GM19025 (cell line): ENCODE measurements at regions not wholly inside any gene's neighbourhood (a gene's known extent, or its start where the extent isn't known, plus 50 kb on each side); places are given as distances from the start of the nearest gene placed in this dataset.
"Not testable (repeated sequence)": the region's sequence is repeated elsewhere in the genome, so short reads cannot be mapped to it uniquely, and the experiment has no call there.

Experiments
- ATAC-seq: cut with Tn5 transposase; IDR thresholded peaks from one replicate; pipeline ENCODE4 v1.9.1; 2021; ENCODE audit warnings: mild to moderate bottlenecking, low read depth, moderate library complexity; ENCODE audit not compliant: unreplicated experiment

DNA sequence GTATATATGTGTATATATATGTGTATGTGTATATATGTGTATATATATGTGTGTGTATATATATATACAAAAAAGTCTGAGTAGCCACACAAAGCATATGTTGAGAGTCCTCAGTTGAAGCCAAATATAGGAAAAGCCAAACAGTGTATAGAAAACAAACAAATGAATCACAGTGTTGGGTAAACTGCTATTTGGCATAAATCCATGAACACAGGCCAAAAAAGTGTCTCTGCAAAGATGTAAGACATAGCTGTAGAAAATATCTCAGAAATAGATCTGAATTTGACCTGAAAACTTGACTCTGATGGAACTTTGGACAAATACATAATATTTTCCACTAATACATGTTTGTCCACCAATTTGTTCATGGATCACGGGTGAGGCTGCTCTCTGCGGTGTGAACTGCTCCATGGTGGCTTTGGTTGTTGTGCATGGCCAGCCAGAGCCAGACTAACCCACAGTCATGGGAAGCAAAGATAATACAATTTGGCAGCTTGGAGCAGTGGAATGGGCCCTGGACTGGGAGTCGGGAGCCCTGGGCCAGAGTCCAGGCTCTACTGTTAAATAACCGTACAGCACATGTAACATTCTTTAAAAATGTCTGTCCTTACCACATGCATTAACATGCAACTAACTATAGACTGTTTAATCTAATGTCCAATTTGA, 76.9 kb upstream of the EED start:
- ATAC-seq: no peak

DNA sequence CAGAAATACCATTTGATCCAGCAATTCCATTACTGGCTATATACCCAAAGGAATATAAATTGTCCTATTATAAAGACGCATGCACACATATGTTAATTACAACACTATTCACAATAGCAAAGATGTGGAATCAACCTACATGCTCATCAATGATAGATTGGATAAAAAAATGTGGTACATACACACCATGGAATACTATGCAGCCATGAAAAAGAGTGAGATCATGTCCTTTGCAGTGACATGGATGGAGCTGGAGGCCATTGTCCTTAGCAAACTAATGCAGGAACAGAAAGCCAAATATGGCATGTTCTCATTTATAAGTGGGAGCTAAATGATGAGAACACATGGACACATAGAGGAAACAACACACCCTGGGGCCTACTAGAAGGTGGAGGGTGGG, 78.3 kb upstream of the EED start:
- not testable (repeated sequence) for ATAC-seq

DNA sequence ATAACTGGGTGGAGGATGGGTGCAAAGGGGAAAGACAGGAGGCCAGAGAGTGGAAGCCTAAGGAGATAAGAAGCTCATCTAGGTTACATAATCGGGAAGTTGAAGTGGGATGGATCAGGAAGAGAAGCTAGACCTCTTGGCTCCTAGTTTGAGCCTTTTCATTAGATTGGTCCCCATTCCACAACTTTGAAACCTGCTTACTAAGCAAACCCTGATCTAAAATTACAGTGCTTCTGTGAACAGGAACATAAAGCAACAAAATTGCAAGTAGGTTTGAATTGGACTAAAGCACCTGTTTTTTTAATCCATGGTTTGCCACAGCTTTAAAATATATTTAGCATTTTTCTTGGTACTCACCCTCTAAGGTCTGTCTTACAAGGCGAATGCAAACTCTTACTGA, 80.4 kb upstream of the EED start:
- no peak for ATAC-seq

GRCh38 chr11:86163221-86163876, 81.2 kb upstream of the EED start:
- not testable (repeated sequence) for ATAC-seq

DNA sequence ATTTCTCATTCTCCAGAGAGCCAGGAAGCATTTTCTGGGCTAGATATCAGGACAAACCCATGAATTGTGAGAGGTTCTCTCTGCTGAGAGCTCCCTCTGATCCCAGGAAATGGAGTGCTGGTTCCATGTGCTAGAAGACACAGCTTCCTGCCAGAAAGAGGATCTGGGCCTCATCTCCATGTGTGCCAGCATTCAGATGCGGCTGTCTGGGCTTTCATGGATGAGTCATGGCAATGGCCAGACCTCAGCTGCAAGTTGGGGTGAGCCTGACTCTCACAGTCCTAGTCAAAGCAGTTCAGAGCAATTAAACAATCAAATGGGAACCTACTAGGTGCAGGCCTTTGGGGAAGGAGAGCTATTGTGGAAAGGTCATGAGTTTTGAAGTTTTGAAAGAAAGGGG, 82.3 kb upstream of the EED start:
- ATAC-seq: no peak

GRCh38 chr11:86161837-86162236, 82.7 kb upstream of the EED start:
- ATAC-seq: no peak

DNA sequence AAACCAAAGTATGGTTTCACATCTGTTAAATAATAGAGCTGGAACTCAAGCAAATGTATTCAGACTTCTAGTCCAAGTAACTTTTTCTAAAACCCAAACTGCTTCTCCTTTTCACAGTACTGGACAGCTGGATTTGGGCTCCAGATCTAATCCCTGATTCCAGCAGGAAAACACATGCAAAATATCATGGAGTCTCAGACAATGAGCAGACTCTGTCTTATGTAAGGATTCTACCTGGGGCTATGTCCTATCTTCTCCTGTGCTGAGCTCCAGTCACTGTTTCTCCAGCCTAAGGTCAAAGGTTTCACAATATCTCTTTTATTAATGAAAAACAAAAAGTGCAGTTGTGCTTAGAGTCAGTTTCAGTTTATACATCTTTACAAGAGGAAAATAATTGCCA, 83.2 kb upstream of the EED start:
- ATAC-seq: no peak

GRCh38 chr11:86160541-86161149, 83.9 kb upstream of the EED start:
- ATAC-seq: no peak

- ATAC-seq: no peak
Measured at GRCh38 chr11:86159581-86159891, 85.0 kb upstream of the EED start.

GRCh38 chr11:86158704-86159580, 85.6 kb upstream of the EED start:
- no peak for ATAC-seq

DNA sequence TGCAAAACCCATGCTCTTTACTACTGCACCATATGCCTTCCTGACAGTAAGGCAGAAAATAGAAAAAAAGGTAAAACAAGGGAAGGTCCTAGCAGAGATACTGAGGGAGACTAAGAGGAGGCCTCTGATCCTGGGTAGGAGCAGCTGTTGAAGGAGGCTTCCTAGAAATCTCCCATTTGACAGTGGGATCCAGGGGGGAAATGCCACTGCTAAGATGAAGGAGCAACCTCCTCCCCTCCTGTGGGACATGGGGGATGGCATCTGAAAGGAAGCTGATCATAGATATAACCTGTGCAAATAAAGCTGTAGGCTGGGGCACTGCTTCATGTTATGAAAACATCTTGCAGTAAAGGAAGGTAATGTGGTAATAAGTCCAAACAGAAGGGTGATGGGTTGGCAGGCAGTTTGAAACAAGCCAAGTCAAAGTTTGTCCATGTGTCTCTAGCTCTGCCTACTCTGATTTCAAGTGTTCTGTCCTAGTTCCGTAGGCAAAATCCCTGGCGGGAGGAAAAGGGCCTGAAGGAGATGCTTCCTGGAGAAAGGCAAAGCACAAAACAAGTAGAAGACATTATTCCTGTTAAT, 86.7 kb upstream of the EED start:
- no peak for ATAC-seq

DNA sequence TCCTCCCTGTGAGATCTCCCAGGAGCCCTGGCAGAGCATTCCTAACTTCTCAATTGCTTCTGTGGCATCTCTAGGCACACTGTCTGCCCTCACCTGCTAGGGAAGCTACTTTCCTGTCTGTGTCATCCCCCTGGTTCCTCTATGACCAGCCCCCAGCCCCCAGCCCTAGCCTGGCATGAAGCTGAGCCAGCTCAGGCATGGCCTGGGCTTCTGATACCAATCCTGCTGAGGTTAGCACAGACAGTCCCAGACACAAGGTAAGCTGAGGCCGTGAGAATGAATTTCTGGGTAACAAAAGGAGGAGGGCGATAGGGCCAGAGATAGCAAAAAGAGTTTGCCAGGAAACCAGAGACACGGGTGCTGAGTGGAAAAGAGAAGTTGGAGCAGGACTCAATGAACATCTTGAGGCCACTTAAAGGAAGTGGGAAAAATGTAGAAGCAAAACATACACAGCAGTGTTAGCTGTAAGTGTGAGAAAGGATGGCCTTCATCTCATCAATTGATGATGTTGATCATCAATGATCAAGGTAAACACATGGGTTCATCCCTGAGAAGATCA, 87.6 kb upstream of the PICALM start:
- ATAC-seq: no peak

- no peak for ATAC-seq
Measured at GRCh38 chr11:86155200-86155844, 86.4 kb upstream of the PICALM start.

- ATAC-seq: no peak
Measured at GRCh38 chr11:86153439-86153838, 84.6 kb upstream of the PICALM start.

DNA sequence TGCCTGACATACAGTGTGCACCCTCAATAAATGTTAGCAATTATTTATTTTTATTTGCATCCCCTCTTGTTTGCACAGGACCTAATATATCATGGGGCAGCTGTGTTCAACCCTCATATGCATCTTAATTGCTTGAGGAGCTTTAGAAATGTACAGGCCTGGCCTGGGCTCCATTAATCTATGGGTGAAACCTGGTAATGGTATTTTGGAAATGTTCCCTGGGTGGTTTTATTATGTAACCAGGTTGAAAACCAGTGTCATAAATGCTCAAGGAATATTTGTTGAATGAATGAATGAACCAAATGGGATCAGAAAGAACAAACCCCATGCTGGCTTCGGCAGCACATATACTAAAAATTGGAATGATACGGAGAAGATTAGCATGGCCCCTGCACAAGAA, 84.0 kb upstream of the PICALM start:
- ATAC-seq: no peak

GRCh38 chr11:86152006-86152862, 83.3 kb upstream of the PICALM start:
- ATAC-seq: no peak

DNA sequence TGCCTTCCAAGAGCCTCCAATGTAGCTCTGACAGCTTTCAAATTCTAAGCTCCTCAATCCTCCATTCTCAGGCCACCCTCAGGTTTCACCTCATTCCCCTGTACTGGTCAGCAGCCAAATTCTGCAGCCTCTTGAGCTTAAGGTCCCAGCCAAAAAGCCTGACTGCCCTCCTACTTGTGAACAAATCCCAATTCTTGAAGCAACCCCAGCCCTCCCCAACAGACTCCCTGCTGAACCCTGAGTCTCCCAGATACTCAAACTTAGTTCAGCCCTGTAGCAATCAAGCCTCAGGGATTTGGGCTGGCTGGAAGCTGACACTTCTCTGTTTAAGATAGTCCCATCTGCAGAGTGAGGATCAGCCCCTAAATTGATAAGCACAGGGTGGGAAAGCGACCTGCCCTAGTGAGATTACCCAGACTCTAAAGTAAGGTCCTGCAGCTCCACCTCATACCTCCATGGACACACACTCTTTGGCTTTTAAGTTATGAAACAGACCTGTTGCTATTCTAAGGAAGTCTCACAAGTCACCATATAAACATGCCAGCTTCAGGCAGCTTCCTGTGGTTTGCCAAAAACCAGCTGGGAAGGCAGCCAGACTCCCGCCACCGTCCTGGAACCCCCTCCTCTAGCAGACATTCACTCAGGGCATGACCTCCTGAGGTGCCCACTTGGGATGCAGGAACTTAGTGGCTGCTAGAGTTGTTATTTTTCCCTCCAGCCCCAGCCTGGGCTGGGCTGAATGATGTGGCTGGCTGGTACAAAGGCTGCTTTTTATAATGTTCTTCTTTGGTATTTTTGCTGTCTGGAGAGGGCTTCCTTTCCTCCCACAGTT, 82.5 kb upstream of the PICALM start:
- no peak for ATAC-seq

DNA sequence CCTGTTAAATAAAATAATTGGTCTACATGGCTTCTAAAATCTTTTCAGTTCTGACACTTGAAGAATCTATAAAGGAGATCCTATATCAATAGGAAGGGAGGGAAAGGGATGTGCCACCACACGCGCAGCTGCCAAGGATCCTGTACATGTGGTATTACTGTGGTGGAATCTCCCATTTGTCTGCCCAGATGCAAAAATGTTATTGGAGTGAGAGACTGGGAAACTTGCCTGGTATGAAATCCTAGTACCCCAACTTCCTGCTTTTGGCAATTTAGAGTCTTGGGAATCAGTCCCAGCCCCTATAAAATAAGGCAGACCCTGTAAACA, 81.9 kb upstream of the PICALM start:
- ATAC-seq: no peak
